ENCODE measurements at regions not wholly inside any gene's neighbourhood (a gene's known extent, or its start where the extent isn't known, plus 50 kb on each side); places are given as distances from the start of the nearest gene placed in this dataset.

GRCh38 chr10:90435296-90435695, 422.5 kb downstream of the HTR7 start:
- TF ChIP-seq CTCF (conservative IDR thresholded peaks at IDR 0.05; ENCODE audit: low read length) (no peak), EZH2phosphoT487 (IDR thresholded peaks at IDR 0.05; ENCODE audit: borderline replicate concordance, low read depth, low read length) (no peak)

All from OCI-LY7 (cell line).